Activated CD4-positive, alpha-beta T cell treated with anti-CD3 and anti-CD28 coated beads for 36 hours (primary cell): ENCODE measurements at regions not wholly inside any gene's neighbourhood (a gene's known extent, or its start where the extent isn't known, plus 50 kb on each side); places are given as distances from the start of the nearest gene placed in this dataset.

Experiments
- ATAC-seq: fragments of 200-7000 bp; cut with Tn5 transposase; one replicate; pipeline ENCODE4 v1.10.0; 2021; ENCODE audit warnings: mild to moderate bottlenecking, moderate library complexity
- CTCF ChIA-PET: fragments of 350-600 bp; sonication (Branson Sonifier 250); formaldehyde crosslinking; loops from one replicate; lab custom pipeline; 2021; ENCODE audit warnings: antibody characterized with exemption; lab: Charles Lee
- POLR2A ChIA-PET: fragments of 350-600 bp; sonication (Branson Sonifier 250); formaldehyde crosslinking; loops from one replicate; lab custom pipeline; 2021; ENCODE audit warnings: antibody characterized with exemption, inconsistent platforms; lab: Charles Lee
- DNase-seq: peaks from one replicate; pipeline ENCODE4 v3.0.0-alpha.2; 2020
- H3K27ac Mint-ChIP-seq: one replicate; pipeline ENCODE4 v1.8.0; 2021; ENCODE audit warnings: mixed read lengths
- H3K27me3 Mint-ChIP-seq: one replicate; pipeline ENCODE4 v1.8.0; 2021; ENCODE audit warnings: mixed read lengths
- H3K36me3 Mint-ChIP-seq: one replicate; pipeline ENCODE4 v1.8.0; 2021; ENCODE audit warnings: low read depth, mixed read lengths
- H3K4me1 Mint-ChIP-seq: one replicate; pipeline ENCODE4 v1.8.0; 2021; ENCODE audit warnings: mixed read lengths
- H3K4me3 Mint-ChIP-seq: one replicate; pipeline ENCODE4 v1.8.0; 2021; ENCODE audit warnings: mild to moderate bottlenecking, moderate library complexity, mixed read lengths
- H3K9me3 Mint-ChIP-seq: one replicate; pipeline ENCODE4 v1.8.0; 2021; ENCODE audit warnings: low read depth, mixed read lengths
- intact Hi-C, 2 experiments: fragments of 100-400 bp; cut with DNase I in 1 of 2; cut with micrococcal nuclease in 1 of 2; formaldehyde crosslinking; loops; one replicate each; pipeline versions ENCODE4 v1.14.2 to v1.15.1; 2022 to 2024; cut with DNase I, micrococcal nuclease

GRCh38 chr5:96506866-96507527 is 73.9 kb upstream of the PCSK1 start:
- POLR2A ChIA-PET = no interaction called here
- Mint-ChIP-seq H3K4me3 (no peak overlapping the region), H3K27ac (no peak overlapping the region), H3K36me3 (no peaks in the 10 kb centered on the region), H3K4me1 (peaks cover 4% of the 10 kb centered on the region), H3K9me3 (no peaks in the 10 kb centered on the region), H3K27me3 (no peaks in the 10 kb centered on the region)
- CTCF ChIA-PET = interaction anchor here (0.7 to 1.5 kb wide), 3 partner anchors 10 to 96 kb away, joined by 3 read pairs; no protein-coding TSS in a partner anchor
- ATAC-seq (peak; percentile 53), DNase-seq (no peak)
- intact Hi-C loops = no loop called here

- ChIA-PET POLR2A (no interaction called here), CTCF (no interaction called here)
- no peak overlapping the region for H3K4me3 Mint-ChIP-seq
- H3K9me3 Mint-ChIP-seq = no peaks in the 10 kb centered on the region
- no peak overlapping the region for H3K27ac Mint-ChIP-seq
- no peaks in the 10 kb centered on the region for H3K27me3 Mint-ChIP-seq
- DNase-seq (no peak), ATAC-seq (no peak)
- no peaks in the 10 kb centered on the region for H3K36me3 Mint-ChIP-seq
- peaks cover 4% of the 10 kb centered on the region for H3K4me1 Mint-ChIP-seq
- intact Hi-C loops = no loop called here
Observed at GRCh38 chr5:96509316-96509715, 76.3 kb upstream of the PCSK1 start.

GRCh38 chr5:96509721-96510350 is 76.8 kb upstream of the PCSK1 start:
- Mint-ChIP-seq H3K4me3 (no peak overlapping the region), H3K27me3 (no peaks in the 10 kb centered on the region), H3K36me3 (no peaks in the 10 kb centered on the region), H3K27ac (no peak overlapping the region), H3K4me1 (peaks cover 4% of the 10 kb centered on the region), H3K9me3 (no peaks in the 10 kb centered on the region)
- DNase-seq (no peak), ATAC-seq (no peak)
- ChIA-PET POLR2A (no interaction called here), CTCF (no interaction called here)
- intact Hi-C loops = no loop called here

- intact Hi-C loops = no loop called here
- ATAC-seq (no peak), DNase-seq (no peak)
- POLR2A ChIA-PET = no interaction called here
- Mint-ChIP-seq H3K36me3 (no peaks in the 10 kb centered on the region), H3K4me1 (no peaks in the 10 kb centered on the region), H3K9me3 (no peaks in the 10 kb centered on the region), H3K27me3 (peaks cover 12% of the 10 kb centered on the region), H3K4me3 (no peak overlapping the region), H3K27ac (no peak overlapping the region)
- CTCF ChIA-PET = interaction anchor here (1.4 kb wide), 1 partner anchor 10 kb away, joined by 3 read pairs; no protein-coding TSS in a partner anchor
Observed at GRCh38 chr5:96516631-96517071, 83.6 kb upstream of the PCSK1 start.

- peaks cover 12% of the 10 kb centered on the region for H3K27me3 Mint-ChIP-seq
- H3K4me3 Mint-ChIP-seq = no peak overlapping the region
- H3K9me3 Mint-ChIP-seq = no peaks in the 10 kb centered on the region
- DNase-seq = no peak
- H3K4me1 Mint-ChIP-seq = no peaks in the 10 kb centered on the region
- intact Hi-C loops = no loop called here
- H3K36me3 Mint-ChIP-seq = no peaks in the 10 kb centered on the region
- no peak for ATAC-seq
- POLR2A ChIA-PET = no interaction called here
- no peak overlapping the region for H3K27ac Mint-ChIP-seq
- CTCF ChIA-PET = interaction anchor here (1.2 to 1.4 kb wide), 2 partner anchors 10 to 12 kb away, joined by 3 to 4 read pairs; no protein-coding TSS in a partner anchor
Observed at GRCh38 chr5:96517295-96517694, 84.2 kb upstream of the PCSK1 start.

- POLR2A ChIA-PET = interaction anchor here (0.6 kb wide), 1 partner anchor 563 kb away, joined by 3 read pairs; no protein-coding TSS in a partner anchor
Observed at GRCh38 chr5:96520345-96520744, 87.3 kb upstream of the PCSK1 start.

GRCh38 chr5:96522635-96523355 is 89.7 kb upstream of the PCSK1 start:
- Mint-ChIP-seq H3K9me3 (no peaks in the 10 kb centered on the region), H3K36me3 (no peaks in the 10 kb centered on the region), H3K27me3 (peaks cover 5% of the 10 kb centered on the region), H3K4me3 (no peak overlapping the region), H3K27ac (no peak overlapping the region), H3K4me1 (no peaks in the 10 kb centered on the region)
- ATAC-seq (no peak), DNase-seq (no peak)
- POLR2A ChIA-PET = no interaction called here
- intact Hi-C loops = no loop called here
- CTCF ChIA-PET = no interaction called here

More at GRCh38 chr5:96520345-96520744, 87.3 kb upstream of the PCSK1 start:
- Mint-ChIP-seq H3K9me3 (no peaks in the 10 kb centered on the region), H3K4me3 (no peak overlapping the region), H3K4me1 (no peaks in the 10 kb centered on the region), H3K27ac (no peak overlapping the region), H3K36me3 (no peaks in the 10 kb centered on the region), H3K27me3 (peaks cover 13% of the 10 kb centered on the region)
- ATAC-seq (no peak), DNase-seq (no peak)
- intact Hi-C loops = no loop called here
- CTCF ChIA-PET = no interaction called here

GRCh38 chr5:96527768-96528661 is 95.0 kb upstream of the PCSK1 start:
- peaks cover 2% of the 10 kb centered on the region for H3K27me3 Mint-ChIP-seq
- POLR2A ChIA-PET = no interaction called here

GRCh38 chr5:96528826-96529474 is 95.9 kb upstream of the PCSK1 start:
- intact Hi-C loops = no loop called here
- Mint-ChIP-seq H3K4me3 (no peak overlapping the region), H3K4me1 (peaks cover 2% of the 10 kb centered on the region), H3K9me3 (no peaks in the 10 kb centered on the region), H3K36me3 (no peaks in the 10 kb centered on the region), H3K27ac (no peak overlapping the region), H3K27me3 (no peaks in the 10 kb centered on the region)
- DNase-seq (no peak), ATAC-seq (peak; percentile 36)
- POLR2A ChIA-PET = no interaction called here
- CTCF ChIA-PET = interaction anchor here (0.6 to 1.2 kb wide), 3 partner anchors 11 to 813 kb away, joined by 3 to 4 read pairs (median 3); no protein-coding TSS in a partner anchor

More at GRCh38 chr5:96527768-96528661, 95.0 kb upstream of the PCSK1 start:
- Mint-ChIP-seq H3K9me3 (no peaks in the 10 kb centered on the region), H3K36me3 (no peaks in the 10 kb centered on the region), H3K4me3 (no peak overlapping the region), H3K27ac (no peak overlapping the region), H3K4me1 (peaks cover 2% of the 10 kb centered on the region)
- peak; percentile 73 for ATAC-seq
- intact Hi-C loops = no loop called here
- CTCF ChIA-PET = interaction anchor here (0.8 to 1.4 kb wide), 2 partner anchors 17 to 39 kb away, joined by 3 read pairs; no protein-coding TSS in a partner anchor
- DNase-seq = no peak

- DNase-seq (no peak), ATAC-seq (peak; percentile 39)
- CTCF ChIA-PET = interaction anchor here (0.6 to 1.2 kb wide), 2 partner anchors 12 to 814 kb away, joined by 3 to 4 read pairs; no protein-coding TSS in a partner anchor
- Mint-ChIP-seq H3K9me3 (no peaks in the 10 kb centered on the region), H3K4me1 (peaks cover 2% of the 10 kb centered on the region), H3K36me3 (no peaks in the 10 kb centered on the region), H3K27me3 (no peaks in the 10 kb centered on the region), H3K27ac (no peak overlapping the region), H3K4me3 (no peak overlapping the region)
- POLR2A ChIA-PET = no interaction called here
- intact Hi-C loops = no loop called here
Observed at GRCh38 chr5:96529559-96529958, 96.5 kb upstream of the PCSK1 start.
